GM20431 (cell line): ENCODE measurements at regions not wholly inside any gene's neighbourhood (a gene's known extent, or its start where the extent isn't known, plus 50 kb on each side); places are given as distances from the start of the nearest gene placed in this dataset.

Experiments
- in situ Hi-C: fragments of 300-500 bp; cut with MseI, MboI; formaldehyde crosslinking; loops from one replicate; pipeline ENCODE4 v1.15.0; 2020; ENCODE audit warnings: low sequenced_read_pairs; ENCODE audit not compliant: unreplicated experiment

DNA sequence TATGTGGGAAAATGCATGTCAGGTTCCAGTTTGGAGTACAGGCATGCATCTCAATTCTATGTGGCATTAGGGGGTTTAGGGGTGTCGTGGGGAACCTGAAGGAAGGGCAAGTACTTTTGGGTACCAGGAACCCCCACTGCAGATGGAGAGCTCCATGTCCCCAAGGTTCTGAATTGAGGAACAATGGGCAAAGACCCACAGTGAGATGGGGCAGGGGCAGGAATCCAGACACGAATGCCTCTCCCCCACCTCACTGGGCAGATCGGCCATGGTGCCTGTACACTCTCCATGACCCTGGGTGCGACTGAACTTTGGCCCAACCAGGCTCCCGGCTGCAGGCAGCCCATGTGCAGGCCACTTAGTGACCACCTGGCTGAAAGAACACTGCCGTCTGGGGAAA, 209.3 kb downstream of the HAUS1 start:
- in situ Hi-C loops = no loop called here

DNA sequence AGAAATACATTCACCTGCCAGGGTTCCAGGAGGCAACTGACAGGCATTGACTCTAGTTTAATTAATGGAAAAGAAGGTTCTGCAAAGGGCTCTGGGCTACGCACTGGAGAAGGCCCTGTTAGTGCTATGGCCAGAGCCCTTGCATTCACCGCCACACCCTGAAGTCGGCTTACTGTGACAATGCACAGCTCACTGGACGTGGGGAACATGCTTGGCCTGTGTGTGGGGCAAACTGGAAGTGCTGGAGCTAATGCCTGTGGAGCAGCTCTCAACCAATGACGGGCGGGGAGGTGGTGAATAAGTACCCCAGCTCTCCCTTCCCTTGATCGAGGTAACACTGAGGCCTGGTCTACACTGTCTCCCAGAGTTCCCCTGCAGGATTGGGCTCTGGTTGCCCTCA, 209.8 kb downstream of the HAUS1 start:
- in situ Hi-C loops = no loop called here

DNA sequence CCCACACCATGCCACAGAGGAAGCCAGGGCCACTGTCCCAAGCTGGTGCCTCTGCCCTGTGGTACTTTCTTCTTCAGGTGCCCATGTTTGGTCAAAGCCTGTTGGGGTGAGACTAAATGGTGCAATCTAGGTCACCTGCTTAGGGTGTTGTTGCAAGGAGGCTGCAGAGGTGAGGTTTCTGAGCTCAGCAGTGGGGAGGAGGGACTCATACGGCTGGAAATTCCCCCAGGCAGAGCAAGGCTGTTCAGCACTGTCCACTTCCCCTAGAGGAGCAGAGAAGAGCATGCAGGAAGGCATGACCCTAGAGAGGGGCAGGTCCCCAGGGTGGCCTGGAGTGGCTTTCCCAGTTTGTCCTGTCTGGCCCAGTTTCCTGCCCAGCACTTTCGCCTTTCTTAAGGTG, 211.0 kb downstream of the HAUS1 start:
- in situ Hi-C loops = no loop called here

DNA sequence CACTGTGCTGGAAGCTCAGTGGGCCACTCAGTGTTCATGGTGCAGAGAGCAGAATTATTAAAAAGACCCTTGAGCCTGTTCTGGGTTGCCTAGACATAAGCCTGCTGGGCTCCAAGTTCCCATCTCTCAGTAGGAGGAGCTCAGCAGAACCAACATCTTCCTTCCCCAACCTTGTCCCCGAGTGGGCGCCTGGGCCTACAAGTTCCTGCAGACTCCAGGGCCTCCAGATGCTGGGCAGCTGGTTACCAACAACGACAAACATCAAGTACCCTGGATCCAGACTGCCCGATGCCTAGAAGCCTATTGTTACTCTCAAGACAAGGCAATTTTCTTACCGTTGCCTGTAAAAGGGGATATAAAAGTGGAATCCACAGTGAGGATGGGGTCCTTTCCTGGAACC, 214.2 kb downstream of the HAUS1 start:
- in situ Hi-C loops = no loop called here

DNA sequence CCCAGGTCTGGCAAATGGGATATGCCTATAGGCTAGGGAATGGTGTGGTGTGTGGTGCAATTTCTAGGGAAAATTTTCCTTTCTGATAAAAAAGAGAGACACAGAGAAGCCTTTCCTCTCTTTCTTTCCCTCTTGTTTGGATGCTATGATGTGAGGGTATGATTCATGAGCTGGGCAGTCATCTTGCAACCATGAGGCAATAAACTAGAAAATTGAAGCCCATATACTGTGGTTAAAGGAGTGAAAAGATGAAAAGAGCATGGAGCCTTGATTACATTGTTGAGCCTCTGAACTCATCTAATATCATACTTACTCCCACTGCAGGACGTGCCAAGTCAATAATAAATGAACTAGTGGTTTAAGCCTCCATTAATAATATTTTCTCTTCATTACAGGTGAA, 215.6 kb downstream of the HAUS1 start:
- in situ Hi-C loops = no loop called here

DNA sequence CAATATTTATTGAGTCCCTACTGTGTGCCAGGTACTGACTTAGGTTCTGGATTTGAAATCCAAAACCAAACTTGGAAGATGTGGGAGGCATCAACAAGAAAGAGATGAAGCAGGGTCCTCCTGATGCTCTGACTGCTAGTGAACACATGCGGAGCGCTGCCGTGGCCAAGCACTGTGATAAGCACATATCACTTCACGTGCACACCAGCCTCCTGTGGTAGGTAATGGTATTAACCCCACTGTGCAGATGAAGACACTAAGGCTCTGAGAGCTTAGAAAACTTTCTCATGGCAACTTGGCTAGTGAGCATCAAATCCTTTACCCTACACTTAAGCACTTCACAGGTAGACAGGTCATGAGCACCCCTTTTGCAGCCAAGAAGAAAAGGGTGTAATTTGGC, 216.1 kb downstream of the HAUS1 start:
- in situ Hi-C loops = no loop called here

DNA sequence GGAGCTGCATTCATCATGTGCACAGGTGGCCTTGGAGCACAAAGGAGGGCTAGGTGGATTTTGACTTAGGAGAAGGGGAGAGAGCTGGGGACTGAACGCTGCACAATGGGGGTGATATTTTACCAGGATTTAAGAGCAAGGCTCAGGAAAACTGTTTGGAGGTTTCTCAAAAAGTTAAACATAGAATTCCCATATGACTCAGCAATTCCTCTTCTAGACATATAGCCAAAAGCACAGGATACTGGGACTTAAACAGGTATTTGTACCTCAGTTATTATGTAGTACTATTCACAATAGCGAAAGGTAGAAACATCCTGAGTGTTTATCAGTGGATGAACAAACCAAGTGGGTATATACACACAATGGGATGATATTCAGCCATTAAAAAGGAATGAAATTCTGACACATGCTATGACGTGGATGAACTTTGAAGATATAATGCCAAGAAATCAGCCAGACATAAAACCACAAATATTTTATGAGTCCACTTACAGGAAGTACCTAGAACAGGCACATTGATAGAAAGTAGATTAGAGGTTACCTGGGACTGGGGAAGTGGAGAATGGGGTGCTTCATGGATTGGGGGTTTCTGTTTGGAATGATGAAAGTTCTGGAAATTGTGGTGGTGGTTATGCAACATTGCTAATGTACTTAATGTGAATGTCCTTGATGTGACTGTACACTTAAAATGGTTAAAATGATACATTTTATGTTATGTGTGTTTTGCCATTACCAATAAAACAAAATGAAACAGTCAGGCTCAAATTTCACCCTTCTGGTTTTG, 216.9 kb downstream of the HAUS1 start:
- in situ Hi-C loops = no loop called here

DNA sequence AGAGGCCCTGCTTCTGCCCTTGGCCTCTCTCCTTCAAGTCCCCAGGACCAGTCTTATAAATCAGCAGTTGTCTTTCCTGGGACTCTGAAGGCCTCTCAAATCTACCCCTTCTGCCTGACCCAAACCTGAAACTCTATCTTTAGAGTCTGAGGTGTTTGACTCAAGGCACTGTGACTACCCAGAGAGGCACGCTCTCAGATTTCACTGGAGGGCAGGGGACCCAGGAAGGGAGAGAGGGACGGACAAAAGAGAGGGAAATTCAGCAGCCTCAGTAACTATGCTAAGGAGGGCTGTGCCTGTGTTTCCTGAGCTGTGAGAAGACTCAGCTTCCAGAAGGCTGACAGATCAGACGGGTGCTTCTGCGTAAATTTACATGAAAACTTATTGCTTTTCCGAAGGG, 217.8 kb downstream of the HAUS1 start:
- in situ Hi-C loops = no loop called here

DNA sequence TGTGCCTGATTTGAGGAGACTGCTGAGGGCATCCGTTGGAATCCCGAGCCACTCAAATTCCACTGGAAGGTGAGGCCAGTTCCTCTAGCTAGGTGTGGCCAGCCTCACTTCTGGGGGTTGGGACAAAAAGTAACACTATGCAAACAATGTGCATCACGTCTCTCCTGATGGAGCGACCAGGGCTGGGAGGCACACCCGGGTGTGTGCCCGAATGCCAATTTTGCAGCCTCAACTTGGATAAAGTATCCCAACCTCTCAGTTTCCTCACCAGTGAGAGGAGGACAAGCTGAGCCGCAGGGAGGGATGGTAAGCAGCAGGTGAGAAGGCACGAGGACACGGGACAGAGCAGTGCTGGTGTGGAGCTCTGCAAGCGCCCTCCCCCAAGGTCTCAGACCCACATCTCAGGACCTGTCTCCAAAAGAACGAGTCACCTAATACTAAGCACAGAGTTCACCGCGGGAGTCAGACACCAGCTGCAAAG, 218.3 kb downstream of the HAUS1 start:
- in situ Hi-C loops = no loop called here

DNA sequence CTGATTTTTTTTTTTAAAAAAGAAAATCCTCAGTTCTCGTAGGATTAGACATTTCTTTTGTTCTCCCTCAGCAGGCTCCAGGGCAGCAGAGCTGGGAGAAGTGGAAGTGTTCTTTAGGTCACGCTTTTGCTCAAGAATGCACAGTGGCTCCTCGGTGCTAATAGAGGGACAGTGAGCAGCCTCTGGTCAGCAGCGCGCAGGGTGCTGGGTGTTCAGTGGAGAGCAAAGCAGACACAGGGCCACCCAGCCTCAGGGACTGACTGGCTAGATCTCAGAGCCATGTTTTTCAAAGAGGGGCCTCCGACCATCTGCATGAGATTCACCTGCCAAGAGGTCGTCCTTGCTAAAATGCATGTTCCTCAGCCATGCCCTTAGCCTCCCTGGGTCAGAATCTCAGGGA, 218.8 kb downstream of the HAUS1 start:
- in situ Hi-C loops = no loop called here

DNA sequence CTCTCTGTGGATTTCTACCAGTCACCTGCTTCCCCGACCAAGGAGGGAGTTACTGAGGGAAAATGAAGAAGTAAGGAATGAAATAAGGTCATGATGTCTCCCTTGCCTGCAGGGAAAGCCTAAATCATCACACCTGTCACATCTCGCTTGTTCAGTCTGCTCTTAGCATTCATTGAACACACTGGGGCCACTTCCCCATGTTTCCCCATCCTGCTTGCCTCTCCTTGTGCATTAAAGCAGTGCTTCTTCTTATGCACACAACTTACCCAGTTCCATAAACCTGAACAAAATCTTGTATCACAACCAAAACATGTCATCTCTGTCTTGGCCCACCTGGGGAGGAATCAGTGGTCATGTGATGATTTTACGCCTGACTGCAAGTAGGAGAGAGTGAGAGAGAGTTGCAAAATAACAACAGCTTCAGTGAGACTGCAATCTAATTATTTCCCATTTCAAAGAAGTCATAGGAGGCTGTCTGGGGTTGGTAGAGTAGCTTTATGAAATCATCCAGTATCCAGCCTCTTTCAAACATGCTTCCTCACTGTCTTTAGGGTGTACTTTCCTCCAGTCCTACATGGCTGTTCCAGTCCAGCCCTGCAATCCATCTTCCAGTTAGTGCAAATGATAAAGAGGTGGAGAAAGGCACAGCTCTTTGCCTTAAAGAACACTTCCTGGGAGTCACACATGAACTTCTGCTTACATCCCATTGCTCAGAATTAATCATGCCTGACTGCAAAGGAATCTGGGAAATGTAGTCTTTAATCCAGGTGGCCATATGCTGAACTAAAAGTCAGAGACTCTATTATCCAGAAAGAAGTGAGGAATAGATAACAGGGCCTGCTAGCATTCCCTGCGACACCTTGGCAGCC, 220.1 kb downstream of the HAUS1 start:
- in situ Hi-C loops = no loop called here

DNA sequence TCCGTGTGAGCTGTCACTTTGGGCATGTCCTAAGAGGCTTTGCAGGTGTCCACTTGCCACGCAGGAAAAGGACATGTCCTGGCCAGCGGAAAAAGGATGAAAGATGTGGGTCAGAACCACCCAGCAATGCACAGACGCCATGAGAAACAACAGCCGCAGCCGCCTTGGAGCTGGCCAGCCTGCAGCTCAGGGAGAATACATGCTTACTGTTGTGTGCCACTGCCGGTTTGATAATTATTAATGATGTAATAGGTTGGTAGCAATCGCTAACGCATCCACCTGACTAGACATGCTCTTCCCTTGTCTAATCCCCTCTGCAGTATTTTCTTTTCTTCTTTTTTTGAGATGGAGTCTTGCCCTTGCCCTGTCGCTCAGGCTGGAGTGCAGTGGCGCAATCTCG, 221.7 kb downstream of the HAUS1 start:
- in situ Hi-C loops = no loop called here

DNA sequence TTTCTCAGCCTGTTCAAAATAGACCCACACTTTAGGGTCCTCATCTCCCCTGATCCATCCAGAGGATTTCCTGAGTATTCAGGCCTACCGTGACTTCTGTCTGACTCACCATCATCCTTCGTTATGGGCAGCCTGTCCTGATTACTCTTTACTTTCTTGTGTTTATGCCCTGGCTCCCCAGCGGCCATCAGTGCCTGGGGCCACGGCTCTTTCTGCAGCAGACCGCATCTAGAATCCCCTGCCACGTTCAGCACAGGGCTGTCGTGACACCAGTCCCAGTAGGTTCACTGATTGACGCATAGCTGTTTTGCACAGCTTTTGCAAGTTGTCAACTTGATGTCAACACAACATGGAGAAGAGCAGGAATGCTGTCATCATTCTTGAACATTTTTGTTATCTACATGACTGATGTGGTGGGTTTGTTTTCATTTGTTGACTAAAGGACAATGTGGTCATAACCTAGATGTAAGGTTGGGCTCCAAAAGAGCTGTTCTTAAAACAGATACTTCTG, 225.6 kb downstream of the HAUS1 start:
- in situ Hi-C loops = no loop called here

DNA sequence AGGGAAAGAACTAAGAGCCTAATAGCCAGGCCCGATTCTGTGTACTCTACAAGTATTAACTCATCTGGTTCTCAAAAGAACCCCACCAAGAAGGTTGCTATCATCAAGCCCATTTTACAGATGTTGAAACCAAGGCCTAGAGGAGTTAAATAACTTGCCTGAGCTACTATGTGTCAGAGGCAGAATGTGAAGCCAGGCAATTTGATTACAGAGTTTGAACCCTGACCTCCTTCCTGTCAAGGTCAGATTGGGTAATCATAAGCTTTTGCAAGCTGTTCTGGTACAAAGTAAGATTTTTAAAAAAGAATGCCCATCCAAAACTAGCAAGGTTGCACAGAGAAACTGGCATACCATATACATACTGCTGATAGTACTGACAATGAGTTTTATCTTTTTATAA, 227.1 kb downstream of the HAUS1 start:
- in situ Hi-C loops = no loop called here

DNA sequence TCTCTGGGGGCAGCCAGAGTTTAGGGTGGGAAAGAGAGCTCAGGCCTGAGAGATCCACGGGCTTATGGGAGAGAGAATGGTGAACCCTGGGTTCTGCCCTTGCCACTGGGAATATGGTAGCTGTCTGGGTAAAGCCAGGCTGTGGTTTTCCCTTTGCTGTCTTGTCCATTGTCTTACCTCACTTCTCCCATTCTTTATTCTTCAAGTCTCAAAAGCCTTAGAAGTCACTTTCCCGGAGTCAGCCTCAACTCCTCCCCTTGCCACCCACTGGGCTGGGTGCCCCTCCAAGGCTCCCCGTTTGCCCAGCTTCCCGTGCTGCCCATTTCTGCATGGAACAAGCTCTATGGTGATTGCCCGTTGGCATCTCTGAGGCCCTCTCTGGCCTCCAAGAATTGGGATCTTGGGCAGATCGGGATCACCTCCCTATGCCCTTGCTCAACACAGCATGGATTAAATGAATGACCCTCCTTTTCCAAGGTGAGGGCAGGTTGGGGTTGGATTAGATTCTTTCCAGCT, 228.2 kb downstream of the HAUS1 start:
- in situ Hi-C loops = no loop called here

DNA sequence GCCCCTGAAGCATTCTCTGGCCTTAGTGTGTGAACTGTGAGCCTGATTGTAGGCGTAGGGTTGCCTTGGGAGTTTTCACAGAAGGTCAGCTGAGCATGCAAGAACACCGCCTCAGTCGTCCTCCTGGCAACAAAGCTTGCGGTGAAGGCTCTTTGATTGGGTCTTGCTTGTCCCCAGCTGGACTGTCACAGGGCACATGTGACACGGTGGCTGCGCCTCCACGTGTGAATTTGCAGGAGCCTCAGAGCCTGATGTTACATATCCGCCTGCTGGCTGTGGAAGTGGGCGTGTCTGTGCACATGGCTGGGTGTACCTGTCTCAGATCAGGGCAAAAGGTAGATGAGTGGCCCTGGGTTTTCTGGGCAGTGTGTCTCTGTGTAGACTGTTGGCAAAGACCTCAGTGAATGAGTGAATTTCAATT, 228.7 kb downstream of the HAUS1 start:
- in situ Hi-C loops = no loop called here

DNA sequence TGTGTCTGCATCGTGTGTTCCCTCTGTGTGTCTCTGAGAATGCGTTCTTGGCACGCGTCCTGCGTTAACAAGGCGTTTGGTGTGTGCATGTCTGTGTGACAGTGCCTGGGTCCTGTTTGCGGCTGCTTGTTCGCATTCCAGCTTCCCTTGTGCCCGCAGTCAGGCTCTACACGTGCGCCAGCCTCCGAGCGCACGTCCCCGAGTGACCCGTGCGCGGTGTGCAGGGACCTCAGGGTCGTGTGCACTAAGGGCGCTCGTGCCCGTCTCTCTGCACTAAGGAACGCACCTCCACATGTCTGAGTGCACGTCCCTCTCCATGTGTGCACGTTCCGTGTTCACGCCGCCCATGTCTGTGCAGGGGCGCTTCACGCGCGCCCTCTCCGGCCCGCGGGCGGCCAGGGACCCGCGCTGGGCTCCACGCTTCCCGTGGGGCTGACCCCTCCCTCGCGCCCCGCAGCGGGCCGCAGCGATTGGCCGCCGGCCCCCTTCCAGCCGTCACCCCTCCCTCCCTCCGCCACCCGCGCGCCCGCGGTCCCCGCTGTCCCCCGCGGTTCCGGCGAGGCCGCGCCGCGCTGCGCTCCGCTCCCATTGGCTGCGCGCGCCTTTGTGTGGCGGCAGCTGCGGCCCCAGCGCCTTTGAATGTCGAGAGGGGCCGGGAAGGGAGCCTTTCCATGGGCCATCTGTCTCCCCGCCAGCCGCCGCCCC, 229.4 kb downstream of the HAUS1 start:
- in situ Hi-C loops = no loop called here

DNA sequence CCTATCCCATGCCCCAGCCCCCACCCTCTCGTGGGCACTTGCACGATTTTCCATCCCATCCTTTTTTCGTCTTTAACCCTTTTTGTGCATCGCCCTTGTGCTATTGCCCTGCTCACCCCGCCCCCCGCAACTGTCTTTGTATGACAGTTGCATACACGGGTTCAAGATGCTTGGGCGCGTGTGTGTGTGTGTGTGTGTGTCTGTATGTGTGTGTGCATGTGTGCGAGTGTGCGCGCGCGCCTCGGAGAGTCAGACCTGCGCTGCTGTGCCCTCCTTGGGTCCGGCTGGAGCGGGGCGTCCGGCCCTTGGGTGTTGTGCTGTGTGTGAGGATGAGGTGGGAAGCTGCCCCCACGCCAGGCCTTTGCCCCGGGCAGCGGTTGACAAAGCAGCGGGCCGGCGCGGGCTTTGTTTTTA, 230.7 kb downstream of the HAUS1 start:
- in situ Hi-C loops = no loop called here

DNA sequence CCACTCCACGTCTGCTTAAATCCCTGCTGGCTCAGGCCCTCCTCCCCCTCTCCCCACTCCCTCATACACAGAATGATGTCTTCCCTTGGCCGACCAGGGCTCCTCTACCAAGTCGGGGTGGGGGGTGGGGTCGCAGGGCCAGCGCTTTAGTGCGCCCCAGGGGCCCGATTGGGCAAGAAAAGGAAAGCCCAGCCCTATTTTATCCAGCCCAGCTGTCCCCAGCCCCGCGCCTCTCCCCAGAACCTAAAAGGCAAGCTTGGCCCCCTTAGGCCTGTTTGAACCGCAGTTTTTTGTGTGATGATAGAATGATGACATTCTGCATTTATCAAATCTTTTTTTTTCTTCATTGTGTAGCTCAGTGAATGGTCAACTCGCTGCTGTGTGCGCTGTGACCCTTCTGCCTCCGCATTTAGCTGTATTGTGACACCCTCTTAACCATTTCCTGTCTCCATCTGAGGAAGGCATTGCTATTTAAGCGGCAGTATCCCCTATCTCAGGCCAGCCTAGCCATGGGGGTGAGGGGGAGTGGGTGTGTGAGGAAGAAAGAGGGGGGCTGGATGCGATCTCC, 231.4 kb downstream of the HAUS1 start:
- in situ Hi-C loops = no loop called here
